HepG2 (cell line): ENCODE measurements at regions not wholly inside any gene's neighbourhood (a gene's known extent, or its start where the extent isn't known, plus 50 kb on each side); places are given as distances from the start of the nearest gene placed in this dataset.

Experiments used
- ATF1 ChIP-seq: IDR thresholded peaks from 2 replicates; pipeline ENCODE4 v1.6.1; 2016; ENCODE audit warnings: mild to moderate bottlenecking, control low read depth
- ELF4 ChIP-seq: sonication (generic); formaldehyde crosslinking; IDR thresholded peaks from 2 replicates; pipeline ENCODE4 v1.5.0; 2020; ENCODE audit warnings: missing genetic modification reagents, mild to moderate bottlenecking, moderate library complexity, borderline replicate concordance
- FOXO1 ChIP-seq: sonication (generic); formaldehyde crosslinking; IDR thresholded peaks from 2 replicates; pipeline ENCODE4 v1.4.0; 2020; ENCODE audit warnings: missing genetic modification reagents
- KDM4B ChIP-seq: sonication (generic); formaldehyde crosslinking; IDR thresholded peaks from 2 replicates; pipeline ENCODE4 v1.4.0; 2020; ENCODE audit warnings: missing genetic modification reagents
- MAFG ChIP-seq: sonication (generic); formaldehyde crosslinking; IDR thresholded peaks from 2 replicates; pipeline ENCODE4 v1.5.1; 2020; ENCODE audit warnings: mild to moderate bottlenecking, missing genetic modification reagents
- MAZ ChIP-seq, 2 experiments: sonication (generic) in 1 of 2; formaldehyde crosslinking in 1 of 2; IDR thresholded peaks; 2 replicates each; pipeline versions ENCODE4 v1.5.0 to v1.6.1; 2012 to 2020; ENCODE audit warnings: low read depth in 2 of 2, mild to moderate bottlenecking in 2 of 2, borderline replicate concordance in 1 of 2, improper control_type of control experiment in 1 of 2, low read length in 1 of 2, missing genetic modification reagents in 1 of 2, moderate library complexity in 1 of 2
- NAIF1 ChIP-seq: sonication (generic); formaldehyde crosslinking; IDR thresholded peaks from 2 replicates; pipeline ENCODE4 v1.5.0; 2020; ENCODE audit warnings: mild to moderate bottlenecking, missing genetic modification reagents, borderline replicate concordance
- POGZ ChIP-seq: sonication (generic); formaldehyde crosslinking; IDR thresholded peaks from 2 replicates; pipeline ENCODE4 v1.4.0; 2020; ENCODE audit warnings: mild to moderate bottlenecking, missing genetic modification reagents
- RXRA ChIP-seq: sonication (generic); formaldehyde crosslinking; IDR thresholded peaks from 2 replicates; pipeline ENCODE4 v1.5.1; 2020; ENCODE audit warnings: missing genetic modification reagents
- SALL1 ChIP-seq: sonication (generic); formaldehyde crosslinking; IDR thresholded peaks from 2 replicates; pipeline ENCODE4 v1.8.0; 2022; ENCODE audit warnings: mild to moderate bottlenecking, missing genetic modification reagents
- SOX6 ChIP-seq, 2 experiments: fragments of 450-650 bp in 1 of 2; sonication (generic) in 1 of 2; formaldehyde crosslinking in 1 of 2; IDR thresholded peaks; 2 replicates each; pipeline versions ENCODE4 v1.4.0 to v1.6.1; 2017 to 2020; ENCODE audit warnings: antibody characterized with exemption in 1 of 2, mild to moderate bottlenecking in 1 of 2, missing genetic modification reagents in 1 of 2
- ZBTB20 ChIP-seq: sonication (generic); formaldehyde crosslinking; IDR thresholded peaks from 2 replicates; pipeline ENCODE4 v1.8.1; 2023; ENCODE audit warnings: missing genetic modification reagents, low read depth, mild to moderate bottlenecking, borderline replicate concordance
- ZBTB7B ChIP-seq: sonication (generic); formaldehyde crosslinking; IDR thresholded peaks from 2 replicates; pipeline ENCODE4 v1.4.0; 2020; ENCODE audit warnings: missing genetic modification reagents
- ZC3H13 ChIP-seq: sonication (generic); formaldehyde crosslinking; IDR thresholded peaks from 2 replicates; pipeline ENCODE4 v1.8.1; 2023; ENCODE audit warnings: mild to moderate bottlenecking, missing genetic modification reagents, moderate library complexity
- ZFX ChIP-seq: sonication (generic); formaldehyde crosslinking; IDR thresholded peaks from 2 replicates; pipeline ENCODE4 v1.4.0; 2020; ENCODE audit warnings: mild to moderate bottlenecking, low read depth, missing genetic modification reagents, moderate library complexity
- ZNF12 ChIP-seq: sonication (generic); formaldehyde crosslinking; IDR thresholded peaks from 2 replicates; pipeline ENCODE4 v1.5.0; 2020; ENCODE audit warnings: missing genetic modification reagents
- ZNF264 ChIP-seq: sonication (generic); formaldehyde crosslinking; IDR thresholded peaks from 2 replicates; pipeline ENCODE4 v1.4.0; 2020; ENCODE audit warnings: missing genetic modification reagents
- TF ChIP-seq, protein P1 (sequence below): IDR thresholded peaks from 2 replicates; pipeline ENCODE4 v1.6.1; 2016; ENCODE audit warnings: missing biosample characterization, missing genetic modification reagents, low read depth
- TF ChIP-seq, protein P2 (sequence below): sonication (generic); formaldehyde crosslinking; IDR thresholded peaks from 2 replicates; pipeline ENCODE4 v1.4.0; 2020; ENCODE audit warnings: missing genetic modification reagents
- TF ChIP-seq, protein P3 (sequence below): sonication (generic); IDR thresholded peaks from 2 replicates; pipeline ENCODE4 v1.6.1; 2016; ENCODE audit warnings: low read depth, borderline replicate concordance
- TF ChIP-seq, protein P4 (sequence below): sonication (generic); formaldehyde crosslinking; IDR thresholded peaks from 2 replicates; pipeline ENCODE4 v1.5.0; 2020; ENCODE audit warnings: mild to moderate bottlenecking, missing genetic modification reagents
- TF ChIP-seq, protein P5 (sequence below): sonication (generic); formaldehyde crosslinking; IDR thresholded peaks from 2 replicates; pipeline ENCODE4 v1.4.0; 2020; ENCODE audit warnings: missing genetic modification reagents

DNA sequence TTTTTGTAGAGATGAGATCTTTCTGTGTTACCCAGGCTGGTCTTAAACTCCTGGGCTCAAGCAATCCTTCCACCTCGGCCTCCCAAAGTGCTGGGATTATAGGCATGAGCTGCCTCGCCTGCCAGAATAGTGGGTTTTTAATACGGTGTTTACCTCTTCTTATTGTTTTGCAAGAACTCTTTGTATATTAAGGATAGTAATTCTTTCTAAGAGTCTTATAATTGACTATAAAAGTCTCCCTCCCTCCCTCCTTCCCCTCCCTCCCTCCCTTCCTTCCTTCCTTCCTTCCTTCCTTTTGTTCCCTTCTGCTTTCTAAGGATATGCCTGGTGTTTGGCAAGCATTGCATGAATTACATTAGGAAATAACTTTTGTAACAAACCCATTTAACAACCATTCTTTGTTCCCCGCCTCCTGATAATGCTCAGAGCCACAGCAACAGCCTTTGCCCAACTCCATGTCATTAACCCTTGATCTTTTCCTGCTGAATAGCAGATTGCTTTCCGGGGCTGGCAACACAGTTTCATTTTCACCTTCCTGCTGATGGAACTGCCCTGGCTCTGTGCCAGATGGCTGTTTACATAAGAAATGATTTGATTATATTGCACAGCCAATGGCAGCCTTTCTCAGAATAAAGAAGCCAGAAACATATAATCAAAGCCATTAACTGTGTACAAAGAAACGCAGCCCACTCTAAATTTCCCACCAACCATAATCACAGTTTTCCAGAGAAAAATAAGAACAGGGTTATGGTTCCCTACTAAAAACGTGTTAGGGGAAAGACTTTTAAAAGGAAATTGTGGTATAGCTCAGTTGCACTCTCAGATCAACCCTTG lies 143.7 kb upstream of the PTPN1 start (continued):
- TF ChIP-seq, protein P1, sequence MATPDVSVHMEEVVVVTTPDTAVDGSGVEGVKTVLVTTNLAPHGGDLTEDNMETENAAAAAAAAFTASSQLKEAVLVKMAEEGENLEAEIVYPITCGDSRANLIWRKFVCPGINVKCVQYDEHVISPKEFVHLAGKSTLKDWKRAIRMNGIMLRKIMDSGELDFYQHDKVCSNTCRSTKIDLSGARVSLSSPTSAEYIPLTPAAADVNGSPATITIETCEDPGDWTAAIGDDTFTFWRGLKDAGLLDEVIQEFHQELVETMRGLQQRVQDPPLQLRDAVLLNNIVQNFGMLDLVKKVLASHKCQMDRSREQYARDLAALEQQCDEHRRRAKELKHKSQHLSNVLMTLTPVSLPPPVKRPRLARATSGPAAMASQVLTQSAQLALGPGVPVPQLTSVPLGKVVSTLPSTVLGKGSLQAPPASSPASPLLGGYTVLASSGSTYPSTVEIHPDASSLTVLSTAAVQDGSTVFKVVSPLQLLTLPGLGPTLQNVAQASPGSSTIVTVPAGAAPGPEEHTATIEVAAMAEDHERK (CRISPR knock-in tag), result peak; percentile 27; the same call in 1 of the 2 replicates
- TF ChIP-seq SALL1 (CRISPR knock-in tag), result peak; percentile 99
- peak; percentile 45; the same call in 1 of the 2 replicates for TF ChIP-seq KDM4B (CRISPR knock-in tag)
- peak; percentile 92 for TF ChIP-seq ZNF264 (CRISPR knock-in tag)
- 0 out of 2 replicates have a peak, but pooled peaks have one; percentile 56 for TF ChIP-seq NAIF1 (CRISPR knock-in tag)
- TF ChIP-seq ZFX (CRISPR knock-in tag), result peak; percentile 44
- peak; percentile 90 for TF ChIP-seq ZBTB20
- TF ChIP-seq ATF1, result peak; percentile 80
- TF ChIP-seq, protein P2, sequence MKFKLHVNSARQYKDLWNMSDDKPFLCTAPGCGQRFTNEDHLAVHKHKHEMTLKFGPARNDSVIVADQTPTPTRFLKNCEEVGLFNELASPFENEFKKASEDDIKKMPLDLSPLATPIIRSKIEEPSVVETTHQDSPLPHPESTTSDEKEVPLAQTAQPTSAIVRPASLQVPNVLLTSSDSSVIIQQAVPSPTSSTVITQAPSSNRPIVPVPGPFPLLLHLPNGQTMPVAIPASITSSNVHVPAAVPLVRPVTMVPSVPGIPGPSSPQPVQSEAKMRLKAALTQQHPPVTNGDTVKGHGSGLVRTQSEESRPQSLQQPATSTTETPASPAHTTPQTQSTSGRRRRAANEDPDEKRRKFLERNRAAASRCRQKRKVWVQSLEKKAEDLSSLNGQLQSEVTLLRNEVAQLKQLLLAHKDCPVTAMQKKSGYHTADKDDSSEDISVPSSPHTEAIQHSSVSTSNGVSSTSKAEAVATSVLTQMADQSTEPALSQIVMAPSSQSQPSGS, result peak; percentile 87
- peak; percentile 91; the same call in 1 of the 2 replicates for TF ChIP-seq RXRA (CRISPR knock-in tag)
- no peak for TF ChIP-seq SOX6 (IDR thresholded peaks at IDR 0.05)
- peak; percentile 98 for TF ChIP-seq SOX6 (CRISPR knock-in tag; IDR thresholded peaks at IDR 0.05)
- TF ChIP-seq, protein P3, sequence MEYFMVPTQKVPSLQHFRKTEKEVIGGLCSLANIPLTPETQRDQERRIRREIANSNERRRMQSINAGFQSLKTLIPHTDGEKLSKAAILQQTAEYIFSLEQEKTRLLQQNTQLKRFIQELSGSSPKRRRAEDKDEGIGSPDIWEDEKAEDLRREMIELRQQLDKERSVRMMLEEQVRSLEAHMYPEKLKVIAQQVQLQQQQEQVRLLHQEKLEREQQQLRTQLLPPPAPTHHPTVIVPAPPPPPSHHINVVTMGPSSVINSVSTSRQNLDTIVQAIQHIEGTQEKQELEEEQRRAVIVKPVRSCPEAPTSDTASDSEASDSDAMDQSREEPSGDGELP, result peak; percentile 78
- TF ChIP-seq ZNF12 (CRISPR knock-in tag), result peak; percentile 55; the same call in 1 of the 2 replicates
- TF ChIP-seq, protein P4, sequence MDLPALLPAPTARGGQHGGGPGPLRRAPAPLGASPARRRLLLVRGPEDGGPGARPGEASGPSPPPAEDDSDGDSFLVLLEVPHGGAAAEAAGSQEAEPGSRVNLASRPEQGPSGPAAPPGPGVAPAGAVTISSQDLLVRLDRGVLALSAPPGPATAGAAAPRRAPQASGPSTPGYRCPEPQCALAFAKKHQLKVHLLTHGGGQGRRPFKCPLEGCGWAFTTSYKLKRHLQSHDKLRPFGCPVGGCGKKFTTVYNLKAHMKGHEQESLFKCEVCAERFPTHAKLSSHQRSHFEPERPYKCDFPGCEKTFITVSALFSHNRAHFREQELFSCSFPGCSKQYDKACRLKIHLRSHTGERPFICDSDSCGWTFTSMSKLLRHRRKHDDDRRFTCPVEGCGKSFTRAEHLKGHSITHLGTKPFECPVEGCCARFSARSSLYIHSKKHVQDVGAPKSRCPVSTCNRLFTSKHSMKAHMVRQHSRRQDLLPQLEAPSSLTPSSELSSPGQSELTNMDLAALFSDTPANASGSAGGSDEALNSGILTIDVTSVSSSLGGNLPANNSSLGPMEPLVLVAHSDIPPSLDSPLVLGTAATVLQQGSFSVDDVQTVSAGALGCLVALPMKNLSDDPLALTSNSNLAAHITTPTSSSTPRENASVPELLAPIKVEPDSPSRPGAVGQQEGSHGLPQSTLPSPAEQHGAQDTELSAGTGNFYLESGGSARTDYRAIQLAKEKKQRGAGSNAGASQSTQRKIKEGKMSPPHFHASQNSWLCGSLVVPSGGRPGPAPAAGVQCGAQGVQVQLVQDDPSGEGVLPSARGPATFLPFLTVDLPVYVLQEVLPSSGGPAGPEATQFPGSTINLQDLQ (CRISPR knock-in tag), result no peak
- TF ChIP-seq MAZ (IDR thresholded peaks at IDR 0.05; ENCODE audit: borderline replicate concordance, low read depth, low read length), result no peak; the same call in 1 of the 2 replicates
- peak; percentile 45; the same call in 1 of the 2 replicates for TF ChIP-seq MAZ (CRISPR knock-in tag; IDR thresholded peaks at IDR 0.05; ENCODE audit: low read depth)
- 0 out of 2 replicates have a peak, but pooled peaks have one; percentile 39 for TF ChIP-seq ELF4
- TF ChIP-seq ZBTB7B (CRISPR knock-in tag), result peak; percentile 66
- TF ChIP-seq MAFG (CRISPR knock-in tag), result no peak
- peak; percentile 71 for TF ChIP-seq POGZ (CRISPR knock-in tag)
- TF ChIP-seq, protein P5, sequence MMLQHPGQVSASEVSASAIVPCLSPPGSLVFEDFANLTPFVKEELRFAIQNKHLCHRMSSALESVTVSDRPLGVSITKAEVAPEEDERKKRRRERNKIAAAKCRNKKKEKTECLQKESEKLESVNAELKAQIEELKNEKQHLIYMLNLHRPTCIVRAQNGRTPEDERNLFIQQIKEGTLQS (CRISPR knock-in tag), result peak; percentile 59; the same call in 1 of the 2 replicates
- peak; percentile 48; the same call in 1 of the 2 replicates for TF ChIP-seq ZC3H13 (CRISPR knock-in tag)
- peak; percentile 96 for TF ChIP-seq FOXO1 (CRISPR knock-in tag)
